Karpas-422 (cell line): ENCODE measurements at regions not wholly inside any gene's neighbourhood (a gene's known extent, or its start where the extent isn't known, plus 50 kb on each side); places are given as distances from the start of the nearest gene placed in this dataset.

Experiments
- DNase-seq: peaks from one replicate; pipeline ENCODE4 v3.0.0-alpha.2; 2015
- H2AFZ ChIP-seq: fragments of 200-600 bp; sonication (generic); 2 replicates; pipeline ENCODE4 v1.6.1; 2014; ENCODE audit warnings: antibody characterized with exemption, low read length, mixed read lengths
- H3K27ac ChIP-seq: fragments of 200-600 bp; sonication (generic); 2 replicates; pipeline ENCODE4 v1.5.1; 2014; ENCODE audit warnings: mild to moderate bottlenecking, low read length, moderate library complexity
- H3K27me3 ChIP-seq: fragments of 200-600 bp; sonication (generic); 2 replicates; pipeline ENCODE4 v1.6.1; 2014; ENCODE audit warnings: low read length, mixed read lengths
- H3K36me3 ChIP-seq: fragments of 200-600 bp; sonication (generic); 2 replicates; pipeline ENCODE4 v1.6.1; 2014; ENCODE audit warnings: low read length, mixed read lengths; ENCODE audit not compliant: insufficient read depth
- H3K4me1 ChIP-seq: fragments of 200-600 bp; sonication (generic); 2 replicates; pipeline ENCODE4 v1.6.1; 2014; ENCODE audit warnings: mild to moderate bottlenecking, low read length, mixed read lengths
- H3K4me2 ChIP-seq: fragments of 200-600 bp; sonication (generic); 2 replicates; pipeline ENCODE4 v1.6.1; 2014; ENCODE audit warnings: low read length, low read depth, mild to moderate bottlenecking; ENCODE audit not compliant: poor library complexity, severe bottlenecking
- H3K4me3 ChIP-seq: fragments of 200-600 bp; sonication (generic); 2 replicates; pipeline ENCODE4 v1.5.1; 2014; ENCODE audit warnings: mild to moderate bottlenecking, antibody characterized with exemption, low read length, mixed read lengths
- H3K79me2 ChIP-seq: fragments of 200-600 bp; sonication (generic); 2 replicates; pipeline ENCODE4 v1.6.1; 2014; ENCODE audit warnings: mild to moderate bottlenecking, low read length, mixed read lengths
- H3K9ac ChIP-seq: fragments of 200-600 bp; sonication (generic); 2 replicates; pipeline ENCODE4 v1.6.0; 2014; ENCODE audit warnings: low read length
- H3K9me2 ChIP-seq: fragments of 200-600 bp; sonication (generic), shearing (Covaris generic); replicated peaks from 2 replicates; pipeline ENCODE4 v1.6.0; 2014; ENCODE audit warnings: mild to moderate bottlenecking, low read length, moderate library complexity; ENCODE audit not compliant: insufficient read depth
- H3K9me3 ChIP-seq: fragments of 300-700, 200-600 bp; sonication (generic); 2 replicates; pipeline ENCODE4 v1.6.1; 2014; ENCODE audit warnings: low read length, mixed read lengths
- H4K20me1 ChIP-seq: fragments of 200-600 bp; sonication (generic); 2 replicates; pipeline ENCODE4 v1.6.1; 2014; ENCODE audit warnings: mild to moderate bottlenecking, antibody characterized with exemption, low read length, low read depth; ENCODE audit not compliant: insufficient read depth

- no peaks in the 10 kb centered on the region for H3K36me3 ChIP-seq
- H3K9me2 ChIP-seq = no peaks in the 10 kb centered on the region; the same call in 1 of the 2 replicates
- DNase-seq = no peak
- H4K20me1 ChIP-seq = no peaks in the 10 kb centered on the region
- H3K4me2 ChIP-seq = no peak overlapping the region
- H3K4me3 ChIP-seq = no peak overlapping the region
- H3K4me1 ChIP-seq = no peaks in the 10 kb centered on the region
- no peak overlapping the region for H2AFZ ChIP-seq
- H3K27ac ChIP-seq = no peak overlapping the region
- H3K27me3 ChIP-seq = no peaks in the 10 kb centered on the region
- H3K9me3 ChIP-seq = no peaks in the 10 kb centered on the region
- H3K79me2 ChIP-seq = no peaks in the 10 kb centered on the region
- no peak overlapping the region for H3K9ac ChIP-seq
These were observed 646.1 kb upstream of the ACVR2A start for GRCh38 chr2:147198651-147199171.

DNA sequence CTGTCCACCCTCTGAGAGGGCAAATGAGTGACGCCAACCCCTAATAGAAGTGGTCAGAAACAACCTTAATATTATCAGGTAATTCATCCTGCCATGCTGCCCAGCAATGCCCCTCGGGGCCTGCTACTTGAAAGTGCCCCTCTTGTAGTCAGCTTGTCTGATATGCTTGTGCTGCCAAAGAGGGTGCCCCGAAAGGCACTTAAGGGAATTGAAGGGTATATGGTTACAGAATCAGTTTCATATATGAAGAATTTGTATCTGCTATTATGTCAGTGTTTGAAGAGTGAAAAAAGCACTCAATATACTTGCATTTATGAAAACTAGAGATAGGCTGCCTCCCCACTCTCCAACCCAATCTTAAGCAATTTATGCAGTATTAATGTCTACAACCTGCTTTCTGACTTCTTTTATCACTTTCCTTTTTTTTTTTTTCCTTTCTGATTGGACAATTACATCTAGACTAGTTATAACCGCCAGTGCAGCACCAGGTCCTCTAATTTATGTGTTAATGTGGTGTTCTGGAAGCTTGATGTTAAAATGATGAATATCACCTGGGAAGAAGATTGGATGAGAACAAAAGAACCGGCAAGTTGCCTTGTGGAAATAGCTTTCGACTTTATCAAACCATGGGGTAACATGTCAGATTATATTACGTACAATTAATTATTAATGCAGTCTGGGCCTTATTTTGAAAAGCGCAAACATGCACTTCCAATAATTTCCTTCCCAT, 646.9 kb upstream of the ACVR2A start:
- no peaks in the 10 kb centered on the region for H3K9me3 ChIP-seq
- H3K79me2 ChIP-seq = no peaks in the 10 kb centered on the region
- no peaks in the 10 kb centered on the region for H4K20me1 ChIP-seq
- H3K9me2 ChIP-seq = no peaks in the 10 kb centered on the region
- H3K4me2 ChIP-seq = no peak overlapping the region
- no peak overlapping the region for H3K4me3 ChIP-seq
- no peak overlapping the region for H3K9ac ChIP-seq
- H3K27ac ChIP-seq = no peak overlapping the region
- no peaks in the 10 kb centered on the region for H3K27me3 ChIP-seq
- H2AFZ ChIP-seq = no peak overlapping the region
- H3K4me1 ChIP-seq = no peaks in the 10 kb centered on the region
- no peak for DNase-seq
- H3K36me3 ChIP-seq = no peaks in the 10 kb centered on the region

DNA sequence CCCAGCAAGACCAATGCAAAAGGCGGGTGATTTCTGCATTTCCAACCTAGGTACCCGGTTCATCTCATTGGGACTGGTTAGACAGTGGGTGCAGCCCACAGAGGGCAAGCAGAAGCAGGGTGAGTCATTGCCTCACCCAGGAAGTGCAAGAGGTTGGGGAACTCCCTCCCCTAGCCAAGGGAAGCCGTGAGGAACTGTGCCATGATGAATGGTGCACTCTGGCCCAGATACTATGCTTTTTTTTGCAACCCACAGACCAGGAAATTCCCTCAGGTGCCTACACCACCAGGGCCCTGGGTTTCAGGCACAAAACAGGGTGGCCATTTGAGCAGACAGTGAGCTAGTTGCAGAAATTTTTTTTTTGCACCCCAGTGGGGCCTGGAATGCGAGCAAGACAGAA, 662.6 kb upstream of the ACVR2A start:
- no peak for DNase-seq
- Histone ChIP-seq H3K9me2 (no peaks in the 10 kb centered on the region), H4K20me1 (no peaks in the 10 kb centered on the region), H3K9ac (no peak overlapping the region), H3K36me3 (no peaks in the 10 kb centered on the region), H3K4me3 (no peak overlapping the region), H3K79me2 (no peaks in the 10 kb centered on the region), H3K4me2 (no peak overlapping the region), H2AFZ (no peak overlapping the region), H3K4me1 (no peaks in the 10 kb centered on the region), H3K27ac (no peak overlapping the region), H3K9me3 (peaks cover 5% of the 10 kb centered on the region; the same call in 1 of the 2 replicates), H3K27me3 (no peaks in the 10 kb centered on the region)

DNA sequence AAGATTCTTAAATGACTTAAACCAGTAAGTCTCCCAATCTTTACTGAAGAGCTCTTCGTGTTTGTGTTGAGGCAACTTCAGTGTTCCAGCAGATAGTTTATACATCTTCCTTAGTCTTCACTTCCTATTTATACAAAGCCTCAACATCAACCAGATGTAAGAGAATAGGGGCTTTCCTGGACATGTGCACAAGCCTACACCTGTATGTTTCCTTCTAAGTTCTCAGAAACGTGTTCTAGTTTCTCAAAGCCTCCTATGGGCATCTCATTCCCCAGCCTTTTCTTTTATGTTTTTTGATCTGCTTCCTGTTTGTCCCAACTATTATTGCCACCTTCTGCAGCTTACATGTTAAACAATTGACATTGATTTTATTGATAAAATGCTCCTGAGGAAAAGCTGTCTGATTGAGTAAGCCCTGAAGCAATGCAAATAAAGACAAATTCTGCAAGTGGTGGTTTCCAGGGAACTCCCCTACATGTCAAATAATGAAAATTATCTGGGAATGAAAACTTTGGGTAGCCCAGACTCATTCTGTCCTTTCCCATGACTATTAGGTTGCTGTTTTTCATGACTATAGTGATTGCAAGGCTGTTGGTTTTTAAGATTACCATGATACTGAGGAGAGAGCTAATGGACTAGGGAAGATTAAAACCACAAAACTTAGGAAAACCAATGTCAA, 663.3 kb upstream of the ACVR2A start:
- Histone ChIP-seq H3K79me2 (no peaks in the 10 kb centered on the region), H3K9ac (no peak overlapping the region), H3K4me1 (no peaks in the 10 kb centered on the region), H3K27me3 (no peaks in the 10 kb centered on the region), H3K4me3 (no peak overlapping the region), H3K36me3 (no peaks in the 10 kb centered on the region), H3K9me2 (no peaks in the 10 kb centered on the region), H3K4me2 (no peak overlapping the region), H3K9me3 (peaks cover 5% of the 10 kb centered on the region; the same call in 1 of the 2 replicates), H4K20me1 (no peaks in the 10 kb centered on the region), H2AFZ (no peak overlapping the region), H3K27ac (no peak overlapping the region)
- no peak for DNase-seq

DNA sequence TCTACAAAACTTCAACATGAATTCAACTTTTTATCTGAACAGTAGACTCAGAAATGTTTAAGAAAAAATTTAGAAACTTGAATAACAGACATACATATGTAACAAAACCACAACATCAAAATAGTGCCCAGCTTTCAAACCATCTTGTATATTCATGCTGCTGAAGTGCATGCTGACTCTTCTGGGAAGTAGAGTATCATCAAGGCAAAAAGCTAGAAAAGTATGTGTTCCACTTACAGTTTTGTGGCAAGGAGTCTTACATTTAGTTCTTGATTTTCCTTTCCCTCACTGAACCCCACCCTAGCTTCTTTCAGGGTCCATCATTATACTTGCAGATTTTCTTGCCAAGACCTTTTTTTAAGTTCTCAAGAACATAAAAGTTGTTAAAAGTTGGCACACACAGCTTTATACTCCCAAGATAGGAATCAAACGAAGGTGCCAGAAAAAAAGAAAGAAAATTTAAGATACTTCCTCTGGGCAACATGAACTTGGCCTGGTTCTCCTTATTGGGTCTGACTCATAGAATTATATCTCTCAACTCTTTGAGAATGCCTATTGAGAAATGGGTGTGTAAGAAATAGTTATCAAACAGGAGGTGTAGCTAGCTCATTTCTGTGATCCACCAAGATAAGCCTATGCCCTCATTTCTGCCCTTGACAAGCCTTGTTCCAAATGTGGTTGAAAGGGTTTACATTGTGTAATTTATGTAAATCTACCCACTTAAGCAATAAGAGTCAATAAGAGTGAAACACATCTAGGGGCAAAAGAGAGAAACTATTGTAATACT, 667.6 kb upstream of the ACVR2A start:
- Histone ChIP-seq H3K9ac (no peak overlapping the region), H3K9me3 (peaks cover 5% of the 10 kb centered on the region; the same call in 1 of the 2 replicates), H3K4me1 (no peaks in the 10 kb centered on the region), H3K4me3 (no peak overlapping the region), H3K36me3 (no peaks in the 10 kb centered on the region), H3K27me3 (no peaks in the 10 kb centered on the region), H3K27ac (no peak overlapping the region), H4K20me1 (no peaks in the 10 kb centered on the region), H3K79me2 (no peaks in the 10 kb centered on the region), H2AFZ (no peak overlapping the region), H3K4me2 (no peak overlapping the region), H3K9me2 (no peaks in the 10 kb centered on the region)
- DNase-seq = no peak

- H2AFZ ChIP-seq = no peak overlapping the region
- no peaks in the 10 kb centered on the region for H4K20me1 ChIP-seq
- H3K4me3 ChIP-seq = no peak overlapping the region
- H3K27me3 ChIP-seq = no peaks in the 10 kb centered on the region
- no peaks in the 10 kb centered on the region for H3K79me2 ChIP-seq
- peaks cover 5% of the 10 kb centered on the region; the same call in 1 of the 2 replicates for H3K9me3 ChIP-seq
- H3K4me1 ChIP-seq = no peaks in the 10 kb centered on the region
- no peak overlapping the region for H3K9ac ChIP-seq
- no peak overlapping the region for H3K27ac ChIP-seq
- no peak for DNase-seq
- H3K9me2 ChIP-seq = 0 out of 2 replicates have a peak, but pooled peaks cover 4% of the 10 kb centered on the region
- H3K4me2 ChIP-seq = no peak overlapping the region
- no peaks in the 10 kb centered on the region for H3K36me3 ChIP-seq
These were observed 670.0 kb upstream of the ACVR2A start for GRCh38 chr2:147174824-147175254.

DNA sequence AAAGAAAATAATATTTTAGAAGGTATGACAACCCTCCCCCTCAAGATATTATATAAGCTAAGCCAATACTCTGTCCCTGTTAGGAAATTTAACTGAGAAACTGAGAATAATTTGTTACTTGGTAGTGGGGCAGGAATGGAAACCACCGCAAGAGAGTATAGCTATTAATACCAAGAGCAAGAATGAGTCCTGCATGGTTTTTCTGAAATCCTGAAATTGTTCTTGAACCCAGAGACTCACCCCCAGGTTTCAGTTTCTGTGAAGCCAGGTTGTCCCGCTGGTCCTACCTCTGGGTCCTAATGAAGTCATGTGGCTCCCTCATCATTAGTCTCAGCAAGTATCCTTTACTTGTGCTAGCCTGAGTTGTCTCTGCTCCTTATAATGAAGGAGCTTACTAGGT, 671.0 kb upstream of the ACVR2A start:
- H3K79me2 ChIP-seq = no peaks in the 10 kb centered on the region
- peaks cover 5% of the 10 kb centered on the region; the same call in 1 of the 2 replicates for H3K9me3 ChIP-seq
- no peak for DNase-seq
- H2AFZ ChIP-seq = no peak overlapping the region
- H4K20me1 ChIP-seq = no peaks in the 10 kb centered on the region
- H3K4me1 ChIP-seq = no peaks in the 10 kb centered on the region
- no peaks in the 10 kb centered on the region for H3K36me3 ChIP-seq
- H3K27ac ChIP-seq = no peak overlapping the region
- no peak overlapping the region for H3K4me3 ChIP-seq
- H3K9me2 ChIP-seq = 0 out of 2 replicates have a peak, but pooled peaks cover 4% of the 10 kb centered on the region
- no peak overlapping the region for H3K9ac ChIP-seq
- no peak overlapping the region for H3K4me2 ChIP-seq
- no peaks in the 10 kb centered on the region for H3K27me3 ChIP-seq

GRCh38 chr2:147173189-147173581, 671.6 kb upstream of the ACVR2A start:
- no peak for DNase-seq
- H3K9me3 ChIP-seq = peaks cover 2% of the 10 kb centered on the region; the same call in 1 of the 2 replicates
- H3K27me3 ChIP-seq = no peaks in the 10 kb centered on the region
- no peak overlapping the region for H3K27ac ChIP-seq
- no peaks in the 10 kb centered on the region for H3K4me1 ChIP-seq
- 0 out of 2 replicates have a peak, but pooled peaks cover 4% of the 10 kb centered on the region for H3K9me2 ChIP-seq
- no peak overlapping the region for H3K4me2 ChIP-seq
- no peak overlapping the region for H3K9ac ChIP-seq
- no peaks in the 10 kb centered on the region for H3K79me2 ChIP-seq
- no peak overlapping the region for H3K4me3 ChIP-seq
- H3K36me3 ChIP-seq = no peaks in the 10 kb centered on the region
- H2AFZ ChIP-seq = no peak overlapping the region
- H4K20me1 ChIP-seq = no peaks in the 10 kb centered on the region
